Activated CD8-positive, alpha-beta memory T cell treated with anti-CD3 and anti-CD28 coated beads for 48 hours (primary cell): ENCODE measurements at regions not wholly inside any gene's neighbourhood (a gene's known extent, or its start where the extent isn't known, plus 50 kb on each side); places are given as distances from the start of the nearest gene placed in this dataset.

Experiments used
- DNase-seq, 3 experiments: peaks; one replicate each; pipeline ENCODE4 v3.0.0-alpha.2; 2020; ENCODE audit warnings: low read depth in 2 of 3, low spot score in 2 of 3

- DNase-seq, result no peak
Observed at GRCh38 chr2:37862620-37863019, 62.5 kb upstream of the RMDN2 start.

- no peak for DNase-seq
Observed at GRCh38 chr2:37864217-37864616, 60.9 kb upstream of the RMDN2 start.

GRCh38 chr2:37865640-37866039 lies 59.4 kb upstream of the RMDN2 start:
- no peak for DNase-seq

- DNase-seq, result no peak
Observed at GRCh38 chr2:37866171-37866934, 58.7 kb upstream of the RMDN2 start.

- DNase-seq, result no peak
Observed at GRCh38 chr2:37867166-37867565, 57.9 kb upstream of the RMDN2 start.

GRCh38 chr2:37868866-37869265 lies 56.2 kb upstream of the RMDN2 start:
- DNase-seq, result no peak

- DNase-seq, result no peak
Observed at GRCh38 chr2:37869304-37869703, 55.8 kb upstream of the RMDN2 start.

- DNase-seq, result no peak
Observed at GRCh38 chr2:37869771-37870170, 55.3 kb upstream of the RMDN2 start.

GRCh38 chr2:37870829-37871228 lies 54.3 kb upstream of the RMDN2 start:
- DNase-seq, result no peak

- no peak for DNase-seq
Observed at GRCh38 chr2:37871456-37872191, 53.5 kb upstream of the RMDN2 start.

- no peak for DNase-seq
Observed at GRCh38 chr2:37872192-37872750, 52.8 kb upstream of the RMDN2 start.

- DNase-seq, result no peak
Observed at GRCh38 chr2:37873229-37873628, 51.9 kb upstream of the RMDN2 start.

GRCh38 chr2:37873749-37874330 lies 51.2 kb upstream of the RMDN2 start:
- no peak for DNase-seq

GRCh38 chr2:37874470-37874869 lies 50.6 kb upstream of the RMDN2 start:
- DNase-seq, result no peak
